Skeletal muscle cell (primary cell): ENCODE measurements at regions not wholly inside any gene's neighbourhood (a gene's known extent, or its start where the extent isn't known, plus 50 kb on each side); places are given as distances from the start of the nearest gene placed in this dataset.

Experiments used
- DNase-seq: peaks from one replicate; pipeline ENCODE4 v3.0.0-alpha.2; 2010; ENCODE audit warnings: low read depth
- H3K4me3 ChIP-seq: 2 replicates; pipeline ENCODE4 v1.5.1; 2011; ENCODE audit warnings: low read depth, mild to moderate bottlenecking, control low read depth, low read length, moderate library complexity

- no peak for DNase-seq
- no peak overlapping the region for H3K4me3 ChIP-seq
These were observed 52.0 kb upstream of the GATA5 start for GRCh38 chr20:62527781-62528180.

GRCh38 chr20:62528983-62529891, 53.4 kb upstream of the GATA5 start:
- no peak for DNase-seq

GRCh38 chr20:62529896-62530642, 54.3 kb upstream of the GATA5 start:
- H3K4me3 ChIP-seq = no peak overlapping the region
- no peak for DNase-seq

More at GRCh38 chr20:62528983-62529891, 53.4 kb upstream of the GATA5 start:
- no peak overlapping the region for H3K4me3 ChIP-seq

- no peak for DNase-seq
- H3K4me3 ChIP-seq = no peak overlapping the region
These were observed 54.8 kb upstream of the GATA5 start for GRCh38 chr20:62530643-62531032.

- H3K4me3 ChIP-seq = no peak overlapping the region
- DNase-seq = no peak
These were observed 55.4 kb upstream of the GATA5 start for GRCh38 chr20:62531046-62531838.

GRCh38 chr20:62532921-62533320, 57.1 kb upstream of the GATA5 start:
- H3K4me3 ChIP-seq = no peak overlapping the region
- no peak for DNase-seq

- DNase-seq = no peak
- H3K4me3 ChIP-seq = no peak overlapping the region
These were observed 58.0 kb upstream of the GATA5 start for GRCh38 chr20:62533591-62534495.

- H3K4me3 ChIP-seq = no peak overlapping the region
- no peak for DNase-seq
These were observed 58.9 kb upstream of the GATA5 start for GRCh38 chr20:62534526-62535221.

GRCh38 chr20:62535282-62535811, 59.6 kb upstream of the GATA5 start:
- no peak for DNase-seq
- H3K4me3 ChIP-seq = no peak overlapping the region

GRCh38 chr20:62535964-62536363, 60.2 kb upstream of the GATA5 start:
- no peak for DNase-seq
- no peak overlapping the region for H3K4me3 ChIP-seq

- no peak for DNase-seq
- H3K4me3 ChIP-seq = no peak overlapping the region
These were observed 61.1 kb upstream of the GATA5 start for GRCh38 chr20:62536871-62537401.

GRCh38 chr20:62537649-62538292, 62.0 kb upstream of the GATA5 start:
- H3K4me3 ChIP-seq = no peak overlapping the region
- no peak for DNase-seq

- DNase-seq = no peak
- no peak overlapping the region for H3K4me3 ChIP-seq
These were observed 63.6 kb upstream of the GATA5 start for GRCh38 chr20:62539198-62540045.

GRCh38 chr20:62540504-62540903, 64.7 kb upstream of the GATA5 start:
- H3K4me3 ChIP-seq = no peak overlapping the region
- no peak for DNase-seq

- no peak for DNase-seq
- H3K4me3 ChIP-seq = no peak overlapping the region
These were observed 67.1 kb upstream of the GATA5 start for GRCh38 chr20:62542862-62543261.

- no peak overlapping the region for H3K4me3 ChIP-seq
- DNase-seq = no peak
These were observed 67.9 kb upstream of the GATA5 start for GRCh38 chr20:62543470-62544302.
